Neuronal stem cell (in vitro differentiated cells): ENCODE measurements at regions not wholly inside any gene's neighbourhood (a gene's known extent, or its start where the extent isn't known, plus 50 kb on each side); places are given as distances from the start of the nearest gene placed in this dataset.

Experiments used
- DNase-seq: peaks from one replicate; pipeline ENCODE4 v3.0.0-alpha.2; 2013; ENCODE audit warnings: low spot score
- H2AFZ ChIP-seq: one replicate; pipeline ENCODE4 v1.6.1; 2013; ENCODE audit warnings: mild to moderate bottlenecking, low read length, inconsistent platforms
- H2AK5ac ChIP-seq: 2 replicates; pipeline ENCODE4 v1.6.1; 2013; ENCODE audit warnings: low read depth, mild to moderate bottlenecking, inconsistent platforms, low read length, moderate library complexity, mixed read lengths
- H2BK120ac ChIP-seq: 2 replicates; pipeline ENCODE4 v1.6.1; 2013; ENCODE audit warnings: low read depth, mild to moderate bottlenecking, inconsistent platforms, low read length, moderate library complexity, mixed read lengths
- H2BK12ac ChIP-seq: one replicate; pipeline ENCODE4 v1.6.1; 2013; ENCODE audit warnings: low read length, inconsistent platforms
- H2BK15ac ChIP-seq: 2 replicates; pipeline ENCODE4 v1.6.1; 2013; ENCODE audit warnings: mild to moderate bottlenecking, low read length, inconsistent platforms, mixed read lengths
- H2BK5ac ChIP-seq: one replicate; pipeline ENCODE4 v1.6.1; 2013; ENCODE audit warnings: inconsistent platforms, mild to moderate bottlenecking, low read length, moderate library complexity
- H3K14ac ChIP-seq: one replicate; pipeline ENCODE4 v1.6.1; 2013; ENCODE audit warnings: low read length, inconsistent platforms
- H3K18ac ChIP-seq: 2 replicates; pipeline ENCODE4 v1.6.1; 2013; ENCODE audit warnings: low read length, inconsistent platforms
- H3K23ac ChIP-seq: 2 replicates; pipeline ENCODE4 v1.6.1; 2013; ENCODE audit warnings: low read depth, mild to moderate bottlenecking, mixed read lengths, low read length, inconsistent platforms; ENCODE audit not compliant: poor library complexity
- H3K27ac ChIP-seq: replicated peaks from 3 replicates; pipeline ENCODE4 v1.5.1; 2013; ENCODE audit warnings: low read length, inconsistent platforms
- H3K27me3 ChIP-seq, 3 experiments: 2 replicates each; pipeline ENCODE4 v1.6.1; 2013; ENCODE audit warnings: low read length in 3 of 3, mild to moderate bottlenecking in 2 of 3, inconsistent platforms in 1 of 3, low read depth in 1 of 3, mixed read lengths in 1 of 3, moderate library complexity in 1 of 3; ENCODE audit not compliant: control insufficient read depth in 3 of 3, insufficient read depth in 3 of 3
- H3K36me3 ChIP-seq, 2 donors: replicated peaks in 1 of 2; 2 replicates each; pipeline ENCODE4 v1.6.1; 2013; ENCODE audit warnings: low read length in 2 of 2; ENCODE audit not compliant: control insufficient read depth in 2 of 2, insufficient read depth in 2 of 2
- H3K4ac ChIP-seq: 2 replicates; pipeline ENCODE4 v1.6.1; 2013; ENCODE audit warnings: inconsistent platforms, mild to moderate bottlenecking, low read length, moderate library complexity
- H3K4me1 ChIP-seq, 2 donors: 1 replicate in 1 of 2; 2 replicates in 1 of 2; pipeline ENCODE4 v1.6.1; 2013; ENCODE audit warnings: low read length in 2 of 2, low read depth in 1 of 2; ENCODE audit not compliant: control insufficient read depth in 2 of 2, insufficient read depth in 1 of 2
- H3K4me2 ChIP-seq: one replicate; pipeline ENCODE4 v1.6.1; 2013; ENCODE audit warnings: mild to moderate bottlenecking, low read length, inconsistent platforms; ENCODE audit not compliant: insufficient read depth, poor library complexity, severe bottlenecking
- H3K4me3 ChIP-seq, 2 donors: 2 replicates each; pipeline ENCODE4 v1.5.1; 2013; ENCODE audit warnings: low read length in 2 of 2, mild to moderate bottlenecking in 2 of 2, inconsistent platforms in 1 of 2, moderate library complexity in 1 of 2
- H3K79me1 ChIP-seq: one replicate; pipeline ENCODE4 v1.6.1; 2013; ENCODE audit warnings: low read depth, mild to moderate bottlenecking, inconsistent platforms, low read length, moderate library complexity
- H3K9ac ChIP-seq: one replicate; pipeline ENCODE4 v1.6.1; 2013; ENCODE audit warnings: mild to moderate bottlenecking, low read depth, low read length, inconsistent platforms; ENCODE audit not compliant: poor library complexity
- H3K9me3 ChIP-seq, 2 donors: replicated peaks in 1 of 2; 2 replicates each; pipeline versions ENCODE3 to v1.6.1; 2013; ENCODE audit warnings: low read length in 2 of 2, mild to moderate bottlenecking in 2 of 2, inconsistent platforms in 1 of 2, low read depth in 1 of 2, mixed read lengths in 1 of 2, moderate library complexity in 1 of 2; ENCODE audit not compliant: control insufficient read depth in 2 of 2, insufficient read depth in 1 of 2
- H4K8ac ChIP-seq: one replicate; pipeline ENCODE4 v1.6.1; 2013; ENCODE audit warnings: low read depth, mild to moderate bottlenecking, inconsistent platforms, low read length, moderate library complexity
- H4K91ac ChIP-seq: one replicate; pipeline ENCODE4 v1.6.1; 2013; ENCODE audit warnings: low read length, low read depth, mild to moderate bottlenecking, inconsistent platforms; ENCODE audit not compliant: poor library complexity
- WGBS, 2 donors: extraction: QIAGEN DNeasy Blood & Tissue Kit; methylation state at CpG; one replicate each; pipeline ENCODE4 v1.1.7; 2013; ENCODE audit warnings: missing lambda C conversion rate in 2 of 2, mixed read lengths in 1 of 2; ENCODE audit not compliant: insufficient read length in 2 of 2, insufficient replicate concordance in 1 of 2; ENCODE audit errors: extremely low coverage in 2 of 2; 5-methylcytosine and 5-hydroxymethylcytosine counted together

DNA sequence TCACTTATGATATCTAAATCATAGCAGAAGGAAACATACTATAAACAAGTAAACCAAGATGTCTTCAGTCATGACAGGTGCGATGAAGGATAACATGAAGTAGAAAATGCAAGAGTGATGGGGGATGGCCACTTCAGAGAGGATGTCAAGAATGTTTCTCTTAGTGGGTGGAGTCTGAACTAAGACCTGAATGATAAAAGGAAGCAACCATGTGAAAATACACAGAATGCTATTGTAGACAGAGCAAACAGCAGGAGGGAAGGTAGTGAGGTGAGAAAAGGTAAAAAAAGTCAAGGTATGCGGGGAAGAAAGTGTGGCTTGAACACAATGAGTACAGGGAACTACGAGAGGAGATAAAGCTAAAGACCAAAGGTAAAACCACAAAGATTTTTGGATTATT, 341.6 kb downstream of the FBXO15 start:
- H2BK5ac ChIP-seq = no peak overlapping the region
- H3K4me1 ChIP-seq = no peaks in the 10 kb centered on the region
- H2BK120ac ChIP-seq = no peak overlapping the region
- H3K27ac ChIP-seq = no peak overlapping the region
- no peak overlapping the region for H2BK15ac ChIP-seq
- H3K4me3 ChIP-seq = no peak overlapping the region
- H3K18ac ChIP-seq = no peak overlapping the region
- WGBS, 2 donors = no CpG with 5 or more reads among the region's 3 CpGs
- no peaks in the 10 kb centered on the region for H3K36me3 ChIP-seq
- no peak overlapping the region for H3K23ac ChIP-seq
- no peak overlapping the region for H2AFZ ChIP-seq
- no peaks in the 10 kb centered on the region for H3K27me3 ChIP-seq
- H3K4ac ChIP-seq = no peak overlapping the region
- no peak overlapping the region for H3K9ac ChIP-seq
- no peaks in the 10 kb centered on the region for H3K79me1 ChIP-seq
- no peak for DNase-seq
- no peak overlapping the region for H4K8ac ChIP-seq
- H2AK5ac ChIP-seq = no peak overlapping the region
- H3K14ac ChIP-seq = no peak overlapping the region
- H3K4me2 ChIP-seq = no peak overlapping the region
- H3K9me3 ChIP-seq = no peaks in the 10 kb centered on the region
- H4K91ac ChIP-seq = no peak overlapping the region
- no peak overlapping the region for H2BK12ac ChIP-seq

DNA sequence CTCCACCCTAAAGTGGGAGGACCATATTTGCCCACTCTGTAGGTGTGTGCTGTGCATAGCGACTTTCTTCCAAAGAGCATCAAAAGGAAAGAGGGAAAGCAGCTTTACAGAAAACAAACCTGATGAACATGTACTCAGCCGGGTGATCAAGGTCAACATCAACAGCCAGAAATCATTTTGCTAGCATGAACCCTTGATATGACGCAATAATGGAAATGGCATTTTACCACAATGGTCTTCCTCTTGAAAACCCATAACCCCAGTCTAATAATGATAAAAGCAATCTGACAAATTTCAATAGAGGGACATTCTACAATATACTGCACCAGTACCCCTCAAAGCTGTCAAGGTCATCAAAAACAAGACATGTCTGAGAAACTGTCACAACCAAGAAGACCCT, 350.2 kb downstream of the FBXO15 start:
- Histone ChIP-seq H3K4me3 (no peak overlapping the region), H3K36me3 (no peaks in the 10 kb centered on the region), H3K27me3 (no peaks in the 10 kb centered on the region), H3K27ac (no peak overlapping the region), H2BK15ac (no peak overlapping the region), H2AFZ (no peak overlapping the region), H4K8ac (no peak overlapping the region), H2BK12ac (no peak overlapping the region), H3K9me3 (no peaks in the 10 kb centered on the region), H4K91ac (no peak overlapping the region), H2BK120ac (no peak overlapping the region), H3K18ac (no peak overlapping the region), H3K14ac (no peak overlapping the region), H2AK5ac (no peak overlapping the region), H3K23ac (no peak overlapping the region), H3K4me1 (peaks cover 0 to 6% of the 10 kb centered on the region in 2 donors), H2BK5ac (no peak overlapping the region), H3K79me1 (no peaks in the 10 kb centered on the region), H3K4ac (no peak overlapping the region), H3K4me2 (no peak overlapping the region), H3K9ac (no peak overlapping the region)
- WGBS, 2 donors = no CpG with 5 or more reads among the region's 3 CpGs
- no peak for DNase-seq

DNA sequence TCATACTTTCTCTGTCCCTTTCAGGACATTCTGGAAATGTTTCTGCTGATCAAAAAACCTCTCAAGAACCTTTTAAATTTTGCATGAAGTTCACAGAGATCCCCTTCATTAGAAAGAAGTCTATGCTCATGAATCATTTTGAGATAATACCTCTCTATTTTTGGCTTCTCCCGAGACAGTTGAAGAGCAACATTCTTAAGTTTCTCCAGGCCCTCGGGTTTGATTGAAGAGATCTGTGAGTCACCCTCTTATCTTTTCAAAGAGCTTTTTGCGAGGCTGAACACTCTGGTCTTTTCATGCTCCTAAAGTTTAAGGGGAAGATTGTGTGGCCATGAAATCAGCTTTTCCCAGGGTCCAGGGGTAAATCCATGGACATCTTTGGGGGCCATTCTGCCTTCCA, 354.2 kb downstream of the FBXO15 start:
- no peak overlapping the region for H3K4ac ChIP-seq
- H2BK12ac ChIP-seq = no peak overlapping the region
- H3K18ac ChIP-seq = no peak overlapping the region
- no peak overlapping the region for H2BK5ac ChIP-seq
- H3K14ac ChIP-seq = no peak overlapping the region
- H2AK5ac ChIP-seq = no peak overlapping the region
- H2AFZ ChIP-seq = peak overlapping the region; percentile 22
- no peak overlapping the region for H3K4me2 ChIP-seq
- H2BK15ac ChIP-seq = no peak overlapping the region
- H3K27me3 ChIP-seq = no peaks in the 10 kb centered on the region
- no peak overlapping the region for H4K8ac ChIP-seq
- H3K79me1 ChIP-seq = no peaks in the 10 kb centered on the region
- no peak overlapping the region for H3K9ac ChIP-seq
- no peak for DNase-seq
- peak overlapping the region; percentile 28 for H3K27ac ChIP-seq
- WGBS, 2 donors = no CpG with 5 or more reads among the region's 3 CpGs
- H3K23ac ChIP-seq = no peak overlapping the region
- H3K4me1 ChIP-seq = peaks cover 0 to 6% of the 10 kb centered on the region in 2 donors
- no peak overlapping the region for H2BK120ac ChIP-seq
- H3K9me3 ChIP-seq = no peaks in the 10 kb centered on the region
- H4K91ac ChIP-seq = no peak overlapping the region
- H3K4me3 ChIP-seq = no peak overlapping the region
- no peaks in the 10 kb centered on the region for H3K36me3 ChIP-seq

DNA sequence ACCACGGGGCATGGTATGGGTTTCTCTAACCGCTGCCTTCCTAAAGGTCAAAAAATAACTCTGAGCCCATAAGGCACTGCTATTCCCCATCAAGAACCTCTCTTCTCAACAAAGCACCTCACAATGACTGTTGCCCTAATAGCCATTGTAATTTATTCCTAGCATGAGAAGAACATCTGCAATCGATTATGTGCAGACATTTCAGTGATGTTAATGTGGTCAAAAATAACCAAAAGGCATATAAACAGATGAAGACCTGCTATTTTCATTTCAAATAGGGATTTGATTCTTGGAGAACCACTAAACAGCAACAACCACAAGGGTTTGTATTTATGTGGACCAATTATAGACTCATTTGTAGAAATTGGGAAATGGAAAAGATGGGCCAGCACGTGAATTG, 356.6 kb downstream of the FBXO15 start:
- no peak for DNase-seq
- H3K4me3 ChIP-seq = no peak overlapping the region

More for the DNA sequence above, 356.6 kb downstream of the FBXO15 start:
- Histone ChIP-seq H3K36me3 (no peaks in the 10 kb centered on the region), H3K9me3 (no peaks in the 10 kb centered on the region), H4K8ac (no peak overlapping the region), H2BK5ac (no peak overlapping the region), H3K14ac (no peak overlapping the region), H3K9ac (no peak overlapping the region), H3K18ac (no peak overlapping the region), H4K91ac (no peak overlapping the region), H2BK15ac (no peak overlapping the region), H3K4ac (no peak overlapping the region), H2BK12ac (no peak overlapping the region), H3K23ac (no peak overlapping the region), H3K79me1 (no peaks in the 10 kb centered on the region), H3K27me3 (no peaks in the 10 kb centered on the region), H2AFZ (no peak overlapping the region), H3K4me2 (no peak overlapping the region), H2BK120ac (no peak overlapping the region), H3K4me1 (peaks cover 0 to 6% of the 10 kb centered on the region in 2 donors), H2AK5ac (no peak overlapping the region), H3K27ac (no peak overlapping the region)
- no CpG with 5 or more reads among the region's 4 CpGs for WGBS, 2 donors
